ENCODE measurements at regions not wholly inside any gene's neighbourhood (a gene's known extent, or its start where the extent isn't known, plus 50 kb on each side); places are given as distances from the start of the nearest gene placed in this dataset.

DNA sequence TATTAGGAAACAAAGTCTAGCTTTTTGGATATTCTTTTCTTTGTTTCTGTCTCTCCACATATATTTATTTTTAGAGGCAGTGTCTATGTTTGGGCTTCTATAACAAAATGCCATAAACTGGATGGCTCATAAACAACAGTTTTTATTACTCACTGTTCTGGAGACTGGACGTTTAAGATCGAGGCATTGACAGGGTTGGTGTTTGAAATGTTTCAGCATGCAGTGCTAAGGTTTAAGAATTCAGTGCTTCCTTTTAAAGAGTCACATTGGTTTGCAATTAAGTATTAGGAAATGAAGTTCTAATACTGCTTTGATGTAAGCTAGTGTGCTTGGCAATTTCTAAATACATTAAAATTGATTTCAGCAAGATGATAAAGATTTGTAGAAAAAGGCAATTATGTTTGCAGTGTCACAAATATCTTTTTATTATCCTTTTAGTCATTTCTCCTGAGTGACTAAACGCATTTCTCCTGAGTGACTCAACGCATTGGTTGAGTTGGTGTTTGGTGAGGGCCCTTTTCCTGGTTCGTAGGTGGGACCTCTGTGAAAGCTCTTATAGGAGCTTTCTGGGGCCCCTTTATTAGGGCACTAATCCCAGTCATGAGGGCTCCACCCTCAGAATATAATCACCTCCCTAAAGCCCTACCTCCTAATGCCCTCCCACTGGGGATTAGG, 317.0 kb downstream of the USP25 start:
- Histone ChIP-seq H3K9ac (no peak overlapping the region), H3K79me2 (ENCODE audit: insufficient read depth) (no peaks in the 10 kb centered on the region), H4K20me1 (ENCODE audit: insufficient read depth) (no peaks in the 10 kb centered on the region), H3K9me2 (ENCODE audit: insufficient read depth) (no peaks in the 10 kb centered on the region), H3K27ac (no peak overlapping the region), H3K4me3 (0 out of 2 replicates have a peak overlapping the region, but pooled peaks have one; percentile 10), H3K9me3 (ENCODE audit: low read depth) (no peaks in the 10 kb centered on the region), H3K27me3 (replicated peaks; ENCODE audit: insufficient read depth) (no peaks in the 10 kb centered on the region), H2AFZ (0 out of 2 replicates have a peak overlapping the region, but pooled peaks have one; percentile 0), H3K4me1 (ENCODE audit: insufficient read depth) (0 out of 2 replicates have a peak, but pooled peaks cover 4% of the 10 kb centered on the region), H3K4me2 (ENCODE audit: unreplicated experiment) (peak overlapping the region; percentile 32), H3F3A (ENCODE audit: insufficient read depth) (peaks cover 11% of the 10 kb centered on the region), H3K36me3 (ENCODE audit: low read depth) (no peaks in the 10 kb centered on the region)
- WGBS, 2 experiments (ENCODE audit: low coverage in 1 of 2, low lambda C conversion rate in 2 of 2, missing lambda C conversion rate in 2 of 2): 36% methylated on average over 5 of the region's 5 CpGs
- in situ Hi-C loops (cut with MboI): no loop called here
- peak; percentile 65 for DNase-seq
- TF ChIP-seq EZH2phosphoT487 (IDR thresholded peaks at IDR 0.05; ENCODE audit: insufficient read depth, low read depth): no peak
- TF ChIP-seq EZH2 (IDR thresholded peaks at IDR 0.05; ENCODE audit: insufficient read depth, poor library complexity, severe bottlenecking): no peak

- Histone ChIP-seq H3K4me2 (ENCODE audit: unreplicated experiment) (no peak overlapping the region), H3K9ac (no peak overlapping the region), H4K20me1 (ENCODE audit: insufficient read depth) (no peaks in the 10 kb centered on the region), H3K9me3 (ENCODE audit: low read depth) (no peaks in the 10 kb centered on the region), H3K27ac (no peak overlapping the region), H3K79me2 (ENCODE audit: insufficient read depth) (no peaks in the 10 kb centered on the region), H3K27me3 (replicated peaks; ENCODE audit: insufficient read depth) (no peaks in the 10 kb centered on the region), H3F3A (ENCODE audit: insufficient read depth) (peaks cover 11% of the 10 kb centered on the region), H3K36me3 (ENCODE audit: low read depth) (no peaks in the 10 kb centered on the region), H2AFZ (no peak overlapping the region), H3K4me1 (ENCODE audit: insufficient read depth) (0 out of 2 replicates have a peak, but pooled peaks cover 4% of the 10 kb centered on the region), H3K4me3 (no peak overlapping the region), H3K9me2 (ENCODE audit: insufficient read depth) (no peaks in the 10 kb centered on the region)
- in situ Hi-C loops (cut with MboI): no loop called here
- WGBS, 2 experiments (ENCODE audit: low coverage in 1 of 2, low lambda C conversion rate in 2 of 2, missing lambda C conversion rate in 2 of 2): 82 to 85% methylated on average over 3 of the region's 3 CpGs
- TF ChIP-seq EZH2 (IDR thresholded peaks at IDR 0.05; ENCODE audit: insufficient read depth, poor library complexity, severe bottlenecking) (no peak), EZH2phosphoT487 (IDR thresholded peaks at IDR 0.05; ENCODE audit: insufficient read depth, low read depth) (no peak)
- DNase-seq: no peak
Measured at GRCh38 chr21:16047904-16048303, 318.1 kb downstream of the USP25 start.

DNA sequence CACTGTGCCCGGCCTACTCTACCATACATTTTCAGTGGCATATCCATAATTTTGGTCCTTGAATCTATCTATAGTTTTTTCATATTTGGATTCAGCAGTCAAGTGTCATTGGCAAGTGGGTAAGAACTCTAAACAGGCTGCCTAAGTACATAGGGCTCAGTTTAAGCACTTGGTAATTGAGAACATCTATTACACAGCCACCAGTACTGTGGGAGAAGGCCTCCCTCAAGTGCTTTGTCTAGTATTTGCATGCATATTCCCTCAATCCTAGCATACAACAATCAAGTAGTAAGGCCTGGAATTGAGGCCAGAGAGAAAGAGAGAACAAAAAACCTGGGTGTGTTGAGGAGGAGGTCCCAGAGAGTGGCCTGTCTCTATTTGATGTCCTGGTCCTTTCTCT, 325.2 kb downstream of the USP25 start:
- DNase-seq: no peak
- H3K4me1 ChIP-seq (ENCODE audit: insufficient read depth): peaks cover 3% of the 10 kb centered on the region; the same call in 1 of the 2 replicates
- no peak overlapping the region for H3K9ac ChIP-seq
- no peaks in the 10 kb centered on the region for H4K20me1 ChIP-seq (ENCODE audit: insufficient read depth)
- H3K79me2 ChIP-seq (ENCODE audit: insufficient read depth): no peaks in the 10 kb centered on the region
- no peaks in the 10 kb centered on the region for H3F3A ChIP-seq (ENCODE audit: insufficient read depth)
- 30 to 63% methylated on average over 1 of the region's 1 CpG for WGBS, 2 experiments (ENCODE audit: low coverage in 1 of 2, low lambda C conversion rate in 2 of 2, missing lambda C conversion rate in 2 of 2)
- no peak overlapping the region for H3K27ac ChIP-seq
- H3K4me3 ChIP-seq: no peak overlapping the region
- no peaks in the 10 kb centered on the region for H3K9me2 ChIP-seq (ENCODE audit: insufficient read depth)
- H3K27me3 ChIP-seq (replicated peaks; ENCODE audit: insufficient read depth): no peaks in the 10 kb centered on the region
- in situ Hi-C loops (cut with MboI): no loop called here
- no peaks in the 10 kb centered on the region for H3K36me3 ChIP-seq (ENCODE audit: low read depth)
- TF ChIP-seq EZH2 (IDR thresholded peaks at IDR 0.05; ENCODE audit: insufficient read depth, poor library complexity, severe bottlenecking) (no peak), EZH2phosphoT487 (IDR thresholded peaks at IDR 0.05; ENCODE audit: insufficient read depth, low read depth) (no peak)
- H2AFZ ChIP-seq: no peak overlapping the region
- H3K4me2 ChIP-seq (ENCODE audit: unreplicated experiment): no peak overlapping the region
- H3K9me3 ChIP-seq (ENCODE audit: low read depth): no peaks in the 10 kb centered on the region

GRCh38 chr21:16058896-16059295, 329.1 kb downstream of the USP25 start:
- H3K4me3 ChIP-seq: no peak overlapping the region
- H3F3A ChIP-seq (ENCODE audit: insufficient read depth): no peaks in the 10 kb centered on the region
- H3K27me3 ChIP-seq (replicated peaks; ENCODE audit: insufficient read depth): no peaks in the 10 kb centered on the region
- TF ChIP-seq EZH2phosphoT487 (IDR thresholded peaks at IDR 0.05; ENCODE audit: insufficient read depth, low read depth) (no peak), EZH2 (IDR thresholded peaks at IDR 0.05; ENCODE audit: insufficient read depth, poor library complexity, severe bottlenecking) (no peak)
- no peak overlapping the region for H2AFZ ChIP-seq
- H4K20me1 ChIP-seq (ENCODE audit: insufficient read depth): no peaks in the 10 kb centered on the region
- no peaks in the 10 kb centered on the region for H3K9me3 ChIP-seq (ENCODE audit: low read depth)
- peak; percentile 32 for DNase-seq
- H3K4me1 ChIP-seq (ENCODE audit: insufficient read depth): peaks cover 3% of the 10 kb centered on the region; the same call in 1 of the 2 replicates
- H3K27ac ChIP-seq: no peak overlapping the region
- no peaks in the 10 kb centered on the region for H3K9me2 ChIP-seq (ENCODE audit: insufficient read depth)
- no peak overlapping the region for H3K9ac ChIP-seq
- H3K36me3 ChIP-seq (ENCODE audit: low read depth): no peaks in the 10 kb centered on the region
- no peak overlapping the region for H3K4me2 ChIP-seq (ENCODE audit: unreplicated experiment)
- in situ Hi-C loops (cut with MboI): no loop called here
- no peaks in the 10 kb centered on the region for H3K79me2 ChIP-seq (ENCODE audit: insufficient read depth)

Measured in GM23248 (cell line).